Endothelial cell of hepatic sinusoid (primary cell): ENCODE measurements at regions not wholly inside any gene's neighbourhood (a gene's known extent, or its start where the extent isn't known, plus 50 kb on each side); places are given as distances from the start of the nearest gene placed in this dataset.

Source experiments
- in situ Hi-C: cut with HindIII; loops from 2 replicates; pipeline ENCODE4 v1.10.0; 2017; ENCODE audit warnings: low sequenced_read_pairs

DNA sequence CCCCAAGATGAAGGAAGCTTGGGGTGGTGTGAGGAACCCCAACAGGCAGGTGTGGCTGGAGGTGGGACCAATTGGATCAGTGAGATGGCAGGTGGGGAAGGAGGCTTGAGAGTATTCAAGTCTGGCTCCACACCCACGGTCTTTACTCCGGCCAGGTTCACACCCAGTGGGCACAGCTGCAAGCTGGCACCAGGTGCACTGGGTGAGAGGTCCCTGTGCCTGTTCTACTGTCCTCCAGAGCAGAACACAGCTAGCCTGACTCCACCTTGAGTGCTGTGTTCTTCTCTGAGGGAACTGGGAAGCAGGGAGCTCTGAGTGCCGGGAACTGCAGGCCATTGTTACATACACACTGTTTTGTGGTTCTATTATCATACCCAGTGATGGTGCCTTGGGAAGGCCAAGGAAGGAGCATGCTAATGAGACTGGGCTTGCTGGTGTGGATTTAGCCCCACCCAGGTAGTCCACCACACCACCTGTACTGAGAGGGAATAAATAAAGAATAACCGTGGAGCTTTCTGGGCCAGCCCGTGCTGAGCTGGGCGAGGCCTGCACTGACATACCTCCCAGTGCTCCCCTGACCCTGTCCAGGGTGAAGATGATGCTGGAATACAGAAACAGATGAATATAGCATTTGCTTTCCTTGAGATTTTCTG, 93.4 kb downstream of the ABHD5 start:
- in situ Hi-C loops, result loop anchor here (10.0 kb wide), 1 partner anchor 341 kb away; no protein-coding TSS in a partner anchor

GRCh38 chr3:43784640-43785011, 93.9 kb downstream of the ABHD5 start:
- in situ Hi-C loops, result loop anchor here (5.0 to 10.0 kb wide), 2 partner anchors 228 to 340 kb away; no protein-coding TSS in a partner anchor

DNA sequence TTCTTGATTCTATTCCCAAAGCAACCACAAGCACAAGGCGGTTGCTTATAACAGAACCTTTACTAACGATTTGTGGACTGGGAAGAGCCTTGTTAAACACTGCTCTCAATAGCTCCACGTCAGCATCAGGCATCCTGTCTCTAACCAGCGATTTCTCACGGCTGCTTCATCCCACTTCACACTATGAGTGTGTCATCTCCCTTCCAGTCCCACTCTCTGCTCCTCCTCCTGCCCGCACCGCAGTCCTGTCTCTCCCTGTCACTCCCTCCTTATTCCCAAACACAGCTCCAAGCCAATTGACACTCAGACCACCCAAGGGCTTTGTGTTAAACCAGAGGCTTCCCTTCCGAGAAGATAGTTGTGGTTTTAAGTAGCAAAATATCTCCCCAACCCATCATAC, 94.8 kb downstream of the ABHD5 start:
- in situ Hi-C loops, result loop anchor here (5.0 to 10.0 kb wide), 2 partner anchors 227 to 339 kb away; no protein-coding TSS in a partner anchor

DNA sequence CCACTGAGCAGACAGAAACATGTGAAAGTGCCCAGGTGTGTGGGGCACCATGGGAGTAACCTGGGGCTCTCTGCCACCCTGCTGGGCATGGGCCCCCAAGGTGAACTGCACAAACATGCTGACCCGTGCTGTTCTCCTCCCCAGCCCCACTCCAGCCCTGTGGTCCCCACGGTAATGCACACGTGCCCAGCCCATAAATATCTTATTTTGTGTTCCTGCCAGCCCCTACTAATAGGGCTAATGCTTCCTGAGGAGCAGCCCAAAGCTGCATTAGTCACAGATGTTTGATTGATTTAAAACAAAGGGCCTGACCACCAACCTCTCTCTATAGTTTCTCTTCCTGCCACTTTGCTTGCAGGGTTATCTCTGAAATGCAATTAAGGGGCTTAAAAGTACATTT, 95.4 kb downstream of the ABHD5 start:
- in situ Hi-C loops, result loop anchor here (5.0 to 10.0 kb wide), 2 partner anchors 226 to 339 kb away; no protein-coding TSS in a partner anchor

DNA sequence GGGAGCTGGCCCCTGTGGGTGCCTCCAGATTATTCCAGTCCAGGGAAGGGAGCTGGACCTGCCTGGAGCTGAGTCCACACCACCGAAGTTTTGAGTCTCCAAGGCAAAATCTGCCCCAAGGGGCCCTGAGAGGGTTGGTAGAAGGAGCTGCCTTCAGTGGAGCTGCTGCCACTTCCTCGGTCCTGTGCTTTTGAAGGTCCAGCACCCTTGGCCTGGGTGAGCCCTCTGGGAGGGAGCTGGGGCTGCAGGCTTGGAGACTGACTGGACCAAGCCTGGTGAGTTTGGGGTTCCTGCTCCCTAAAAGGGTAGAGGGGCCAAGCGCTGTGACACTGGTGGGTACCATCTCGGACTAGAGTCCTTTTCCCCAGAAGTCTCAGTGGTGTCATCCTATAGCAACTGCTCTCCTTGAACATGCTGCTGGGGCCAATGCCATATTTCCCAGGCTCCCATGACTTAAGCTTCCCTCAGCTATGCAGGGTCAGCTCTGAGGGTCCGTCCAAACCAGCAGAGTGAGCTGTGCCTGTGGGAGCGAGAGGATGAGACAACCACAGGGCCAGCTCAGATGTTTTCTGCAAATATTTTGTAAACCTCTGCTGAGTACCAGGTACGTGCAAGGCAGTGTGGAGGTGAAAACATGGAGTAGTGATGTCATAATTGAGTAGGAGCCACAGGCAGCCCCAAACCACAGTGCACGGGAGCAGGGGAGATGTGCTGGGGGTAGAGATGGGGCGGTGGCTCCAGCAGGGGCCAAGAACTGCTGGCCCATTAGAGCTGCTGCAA, 96.0 kb downstream of the ABHD5 start:
- in situ Hi-C loops, result loop anchor here (5.0 to 10.0 kb wide), 2 partner anchors 226 to 338 kb away; no protein-coding TSS in a partner anchor

DNA sequence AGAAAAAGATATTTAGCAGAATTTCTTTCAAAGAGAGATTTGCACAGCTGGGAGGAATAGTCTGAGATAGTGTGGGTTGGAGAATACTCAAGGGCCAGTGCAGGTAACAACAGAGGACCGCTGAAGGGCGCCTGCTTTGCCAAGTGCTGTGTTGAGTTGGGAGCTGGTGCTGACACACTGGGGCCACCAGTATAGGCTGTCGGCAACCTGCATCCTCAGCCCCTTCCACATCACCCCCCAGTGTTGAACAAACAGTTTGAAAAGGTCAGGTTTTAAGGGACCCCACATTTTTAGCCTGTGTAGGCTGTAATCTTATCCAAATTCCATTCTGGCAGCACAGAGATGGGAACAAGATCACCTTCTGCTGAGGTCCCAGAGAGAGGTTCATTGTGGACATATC, 96.6 kb downstream of the ABHD5 start:
- in situ Hi-C loops, result loop anchor here (5.0 to 10.0 kb wide), 2 partner anchors 225 to 337 kb away; no protein-coding TSS in a partner anchor

- in situ Hi-C loops, result loop anchor here (5.0 to 10.0 kb wide), 2 partner anchors 223 to 336 kb away; no protein-coding TSS in a partner anchor
These were observed 98.3 kb downstream of the ABHD5 start for GRCh38 chr3:43789028-43789427.

GRCh38 chr3:43790060-43790459, 99.3 kb downstream of the ABHD5 start:
- in situ Hi-C loops, result loop anchor here (5.0 kb wide), 1 partner anchor 72 kb away; no protein-coding TSS in a partner anchor

- in situ Hi-C loops, result loop anchor here (5.0 kb wide), 1 partner anchor 72 kb away; no protein-coding TSS in a partner anchor
These were observed 99.7 kb downstream of the ABHD5 start for GRCh38 chr3:43790476-43790875.

GRCh38 chr3:43791246-43791645, 100.5 kb downstream of the ABHD5 start:
- in situ Hi-C loops, result loop anchor here (5.0 kb wide), 1 partner anchor 71 kb away; no protein-coding TSS in a partner anchor

GRCh38 chr3:43792904-43793303, 102.2 kb downstream of the ABHD5 start:
- in situ Hi-C loops, result loop anchor here (5.0 kb wide), 1 partner anchor 69 kb away; no protein-coding TSS in a partner anchor

DNA sequence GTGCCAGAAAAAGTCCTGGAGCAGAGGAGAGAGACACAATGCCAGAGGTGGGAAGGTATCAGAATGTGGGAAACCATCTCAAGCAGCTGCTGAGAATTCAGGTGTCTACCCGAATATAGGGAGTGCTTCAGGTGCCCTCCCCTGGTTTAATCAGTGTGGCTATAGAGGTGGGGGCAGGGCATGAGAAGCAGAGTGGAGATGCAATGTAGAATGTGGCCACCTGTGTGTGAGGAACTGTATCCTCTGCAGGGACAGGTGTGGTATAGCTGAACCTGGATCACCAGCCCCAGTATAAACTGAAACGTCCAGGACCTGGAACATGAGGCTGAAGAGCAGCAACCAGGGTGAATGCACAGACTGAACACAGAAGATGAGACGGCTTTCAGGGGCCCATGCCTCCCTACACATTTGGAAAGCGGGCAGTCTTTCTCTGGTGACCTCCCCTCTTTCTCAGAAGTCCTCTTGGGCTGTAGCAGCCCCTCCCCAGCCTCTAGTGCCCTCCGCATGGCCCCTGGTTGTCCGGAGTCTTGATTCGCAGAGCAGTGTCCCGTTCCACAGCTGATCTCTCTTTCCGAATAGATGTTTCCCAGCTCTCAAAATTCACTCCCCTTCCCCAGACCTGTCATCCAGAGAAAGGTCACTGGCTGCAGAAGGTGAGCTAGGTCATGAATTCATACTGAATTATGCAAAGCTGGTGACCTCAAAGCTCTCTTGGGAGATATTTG, 103.1 kb downstream of the ABHD5 start:
- in situ Hi-C loops, result loop anchor here (5.0 kb wide), 1 partner anchor 68 kb away; no protein-coding TSS in a partner anchor

DNA sequence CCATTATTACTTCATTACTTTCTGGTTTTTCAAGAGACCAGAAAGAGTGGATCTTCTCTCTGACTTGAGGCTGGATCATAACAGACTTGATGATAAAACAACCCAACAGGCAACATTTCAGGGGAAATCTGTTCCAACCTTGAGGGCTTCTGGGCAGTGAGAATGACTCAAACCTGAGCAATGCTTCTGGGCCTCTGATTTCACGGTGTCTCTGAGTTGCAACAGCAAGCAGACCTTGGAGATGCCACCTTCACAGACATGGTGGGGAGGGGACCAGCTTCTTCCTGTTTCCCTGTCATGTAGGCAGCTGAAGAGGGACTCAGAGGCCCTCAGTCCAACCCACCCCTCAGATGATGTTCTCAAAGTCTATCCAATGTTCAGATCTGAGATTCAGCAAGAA, 104.0 kb downstream of the ABHD5 start:
- in situ Hi-C loops, result loop anchor here (5.0 kb wide), 1 partner anchor 68 kb away; no protein-coding TSS in a partner anchor

- in situ Hi-C loops, result no loop called here
These were observed 104.8 kb downstream of the ABHD5 start for GRCh38 chr3:43795491-43795890.

DNA sequence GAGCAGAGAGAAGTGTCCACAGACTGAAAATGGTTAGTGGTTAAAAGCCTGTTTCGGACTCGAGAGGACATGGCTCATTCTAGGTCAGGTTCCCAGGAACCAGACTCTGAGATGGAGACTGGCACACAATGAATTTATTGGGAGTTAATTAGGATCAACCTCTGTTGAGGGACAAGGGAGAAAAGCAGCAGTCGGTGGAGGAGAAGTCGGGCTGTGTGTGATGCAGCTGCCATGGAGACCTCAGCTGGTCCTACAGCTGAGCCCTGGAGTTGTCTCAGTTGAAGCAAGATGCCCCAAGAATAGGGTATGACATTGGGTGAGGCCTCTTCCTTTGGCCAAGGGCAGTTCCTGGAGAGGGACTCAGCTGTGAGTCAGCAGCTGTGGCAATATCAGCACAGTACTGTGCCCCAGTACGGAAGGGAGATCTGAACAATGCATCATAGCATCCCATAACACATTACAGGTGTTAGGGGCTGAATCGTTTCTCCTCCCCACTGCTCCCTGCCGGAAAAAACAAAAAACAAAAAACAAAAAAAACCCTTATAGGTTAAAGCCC, 105.4 kb downstream of the ABHD5 start:
- in situ Hi-C loops, result no loop called here

DNA sequence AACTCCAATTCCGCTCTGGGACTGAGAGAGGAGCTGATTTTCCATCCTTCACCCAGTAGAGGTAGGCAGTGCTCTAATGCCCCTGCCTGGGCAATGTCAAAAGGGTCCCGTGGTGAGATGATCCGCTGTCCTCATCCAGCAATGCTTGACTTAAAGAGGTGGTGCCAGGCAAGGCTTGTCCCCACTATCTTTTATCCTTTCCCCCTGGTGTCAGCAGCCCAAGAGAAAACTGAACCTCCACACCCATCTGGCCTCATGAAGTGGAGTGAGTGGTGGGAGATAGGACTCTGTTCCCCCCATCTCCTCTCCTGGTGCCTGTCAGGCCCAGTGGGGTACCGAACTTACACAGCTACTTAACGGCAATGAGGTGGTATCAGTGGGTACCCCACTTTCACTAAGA, 107.1 kb downstream of the ABHD5 start:
- in situ Hi-C loops, result no loop called here

DNA sequence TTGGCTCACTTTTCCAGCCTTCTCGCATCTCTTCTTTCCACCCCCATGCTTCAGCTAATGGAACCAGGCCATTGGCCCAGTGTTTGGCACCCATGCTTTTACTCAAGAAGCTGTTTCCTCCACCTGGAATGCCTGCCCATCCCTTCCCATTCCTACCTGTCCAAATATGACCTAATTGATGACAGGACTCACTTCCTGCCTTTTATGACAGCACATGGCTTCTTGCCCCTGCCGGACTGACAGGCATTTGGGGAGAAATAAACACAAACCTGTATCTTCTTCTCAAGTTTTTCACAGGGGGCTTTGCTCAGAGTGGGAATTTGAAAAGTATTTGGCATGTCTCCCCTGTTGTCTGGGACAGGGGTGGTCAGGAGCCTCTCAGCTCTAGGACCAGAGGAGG, 120.1 kb downstream of the ABHD5 start:
- in situ Hi-C loops, result no loop called here

- in situ Hi-C loops, result no loop called here
These were observed 123.7 kb downstream of the ABHD5 start for GRCh38 chr3:43814461-43814860.

DNA sequence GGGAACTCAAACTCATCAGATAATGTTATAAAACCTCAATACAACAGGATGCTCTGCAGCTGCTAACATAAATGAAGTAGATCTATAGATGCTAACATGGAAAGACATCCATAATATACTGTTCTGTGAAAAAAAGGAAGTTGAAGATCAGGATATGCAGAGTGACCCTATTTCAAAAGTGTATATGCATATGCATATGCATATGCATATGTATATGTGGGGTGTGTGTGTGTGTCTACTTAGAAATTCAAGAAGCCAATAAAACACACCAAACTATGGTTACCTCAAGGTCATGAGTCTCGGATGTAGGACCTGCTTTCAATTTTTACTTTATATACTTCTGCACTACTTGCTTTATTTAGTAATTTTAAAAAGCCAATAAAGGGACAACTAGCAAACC, 125.6 kb downstream of the ABHD5 start:
- in situ Hi-C loops, result no loop called here

DNA sequence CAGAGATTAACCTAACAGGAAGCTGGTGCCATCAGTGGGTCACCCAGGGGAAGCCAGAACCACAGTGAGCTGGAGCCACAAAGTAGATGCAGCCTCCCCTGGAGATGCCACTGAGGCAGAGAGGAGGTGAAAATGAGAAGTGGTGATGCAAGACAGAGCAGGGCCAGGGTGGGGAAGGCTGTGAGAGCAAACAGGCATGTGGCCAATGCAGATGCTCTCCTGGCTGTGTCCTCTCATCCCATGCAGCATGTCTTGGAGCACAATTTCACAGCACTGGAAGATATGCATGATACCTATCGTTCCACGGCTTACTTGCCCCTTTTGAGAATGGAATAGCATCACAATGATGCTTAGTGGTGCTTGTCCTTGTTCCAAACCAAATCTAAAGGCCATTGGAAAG, 126.3 kb downstream of the ABHD5 start:
- in situ Hi-C loops, result no loop called here

DNA sequence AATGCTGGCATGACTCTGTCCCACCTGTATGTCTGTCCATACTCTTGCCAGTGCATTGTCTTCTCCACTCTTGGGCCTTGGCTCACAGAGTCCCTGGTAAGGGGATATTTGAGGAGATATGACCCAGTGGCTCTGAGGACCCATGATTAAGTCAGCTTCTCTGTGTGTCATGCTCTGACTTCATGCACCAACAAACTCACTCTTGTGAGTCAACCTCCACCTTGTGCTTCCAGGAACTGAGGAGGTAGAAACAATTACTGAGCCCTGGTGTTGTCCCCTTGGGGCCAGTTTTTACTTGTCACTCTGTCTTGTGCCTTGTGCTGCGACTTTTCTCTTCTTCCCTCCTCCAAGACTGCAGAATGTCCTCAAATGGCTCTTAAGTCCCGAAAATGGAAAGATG, 127.1 kb downstream of the ABHD5 start:
- in situ Hi-C loops, result no loop called here
